SK-N-SH (cell line): ENCODE measurements at regions not wholly inside any gene's neighbourhood (a gene's known extent, or its start where the extent isn't known, plus 50 kb on each side); places are given as distances from the start of the nearest gene placed in this dataset.

Source experiments
- CTCF ChIA-PET: fragments of 300-600, 350-600 bp; formaldehyde crosslinking; extraction: SDS; loops from one replicate; lab custom pipeline; 2021; lab: Yijun Ruan, JAX
- POLR2A ChIA-PET: fragments of 350-600 bp; sonication (Branson Sonifier 250); formaldehyde crosslinking; extraction: SDS; loops from one replicate; lab custom pipeline; 2020; ENCODE audit warnings: antibody characterized with exemption, inconsistent platforms; lab: Yijun Ruan, JAX
- DNase-seq: peaks from one replicate; pipeline ENCODE4 v3.0.0; 2012
- H2AFZ ChIP-seq: fragments of 200-600 bp; sonication (generic); 2 replicates; pipeline ENCODE4 v1.8.1; 2016; ENCODE audit warnings: antibody characterized with exemption, mild to moderate bottlenecking, low read depth
- H3F3A ChIP-seq: fragments of 200-600 bp; sonication (generic); replicated peaks from 2 replicates; pipeline ENCODE3; 2016; ENCODE audit warnings: antibody characterized with exemption, mild to moderate bottlenecking; ENCODE audit not compliant: insufficient read depth
- H3K27ac ChIP-seq, 2 experiments: fragments of 200-500 bp in 1 of 2; fragments of 200-600 bp in 1 of 2; sonication (Bioruptor generic) in 1 of 2; sonication (generic), shearing (Covaris generic) in 1 of 2; 2 replicates each; pipeline versions ENCODE4 v1.5.1 to v1.6.1; 2014 to 2016; ENCODE audit warnings: low read depth in 2 of 2, inconsistent platforms in 1 of 2, low read length in 1 of 2, mild to moderate bottlenecking in 1 of 2, mixed read lengths in 1 of 2
- H3K27me3 ChIP-seq: fragments of 200-600 bp; sonication (generic), shearing (Covaris generic); 2 replicates; pipeline ENCODE4 v1.6.1; 2016; ENCODE audit warnings: mixed run types; ENCODE audit not compliant: insufficient read depth
- H3K36me3 ChIP-seq, 2 experiments: fragments of 200-500 bp in 1 of 2; fragments of 200-600 bp in 1 of 2; sonication (Bioruptor generic) in 1 of 2; sonication (generic) in 1 of 2; replicated peaks in 1 of 2; 2 replicates each; pipeline versions ENCODE3 to v1.5.1; 2014 to 2016; ENCODE audit warnings: low read length in 1 of 2, mild to moderate bottlenecking in 1 of 2; ENCODE audit not compliant: insufficient read depth in 2 of 2, control insufficient read depth in 1 of 2
- H3K4me1 ChIP-seq, 2 experiments: fragments of 200-500 bp in 1 of 2; fragments of 200-600 bp in 1 of 2; sonication (Bioruptor generic) in 1 of 2; sonication (generic), shearing (Covaris generic) in 1 of 2; 2 replicates each; pipeline versions ENCODE4 v1.5.1 to v1.6.1; 2014 to 2016; ENCODE audit warnings: low read depth in 1 of 2, low read length in 1 of 2, mixed run types in 1 of 2; ENCODE audit not compliant: insufficient read depth in 2 of 2, control insufficient read depth in 1 of 2
- H3K4me2 ChIP-seq: fragments of 200-600 bp; sonication (generic), shearing (Covaris generic); 2 replicates; pipeline ENCODE4 v1.6.1; 2017; ENCODE audit warnings: mixed run types
- H3K4me3 ChIP-seq, 2 experiments: fragments of 200-500 bp in 1 of 2; fragments of 200-600 bp in 1 of 2; sonication (Bioruptor generic) in 1 of 2; sonication (generic), shearing (Covaris generic) in 1 of 2; 2 replicates each; pipeline versions ENCODE4 v1.5.1 to v1.8.1; 2014 to 2016; ENCODE audit warnings: low read depth in 2 of 2, inconsistent platforms in 1 of 2, low read length in 1 of 2, mild to moderate bottlenecking in 1 of 2, mixed read lengths in 1 of 2, moderate library complexity in 1 of 2
- H3K79me2 ChIP-seq: fragments of 200-600 bp; sonication (generic); 2 replicates; pipeline ENCODE4 v1.8.1; 2017; ENCODE audit warnings: mild to moderate bottlenecking; ENCODE audit not compliant: insufficient read depth
- H3K9ac ChIP-seq: fragments of 200-600 bp; sonication (generic); 2 replicates; pipeline ENCODE4 v1.6.1; 2017; ENCODE audit warnings: mixed run types
- H3K9me2 ChIP-seq: fragments of 200-600 bp; sonication (generic); 2 replicates; pipeline ENCODE4 v1.6.1; 2017; ENCODE audit warnings: mixed run types
- H3K9me3 ChIP-seq: fragments of 200-600 bp; sonication (generic); 2 replicates; pipeline ENCODE4 v1.6.1; 2017; ENCODE audit warnings: mixed run types, mild to moderate bottlenecking, moderate library complexity
- H4K20me1 ChIP-seq: fragments of 200-600 bp; sonication (generic); 2 replicates; pipeline ENCODE4 v1.6.1; 2017; ENCODE audit warnings: mild to moderate bottlenecking, mixed run types; ENCODE audit not compliant: insufficient read depth
- CHD2 ChIP-seq: fragments of 150-350 bp; IDR thresholded peaks from 2 replicates; pipeline ENCODE4 v1.6.1; 2018; ENCODE audit warnings: low read length; ENCODE audit not compliant: partially characterized antibody
- ELF1 ChIP-seq: IDR thresholded peaks from 2 replicates; pipeline ENCODE4 v1.4.0; 2012
- JUND ChIP-seq: IDR thresholded peaks from 2 replicates; pipeline ENCODE4 v1.4.0; 2012
- NRF1 ChIP-seq: IDR thresholded peaks from 2 replicates; pipeline ENCODE4 v1.6.1; 2012; ENCODE audit warnings: low read depth, mild to moderate bottlenecking, low read length
- TAF1 ChIP-seq: IDR thresholded peaks from 2 replicates; pipeline ENCODE4 v1.6.1; 2012; ENCODE audit warnings: low read depth, mild to moderate bottlenecking, low read length, moderate library complexity, borderline replicate concordance
- TCF12 ChIP-seq: IDR thresholded peaks from 2 replicates; pipeline ENCODE4 v1.4.0; 2012
- WGBS: methylation state at CpG from one replicate; pipeline ENCODE4 v1.1.6; 2017; ENCODE audit warnings: low lambda C conversion rate; 5-methylcytosine and 5-hydroxymethylcytosine counted together
- TF ChIP-seq, protein P1 (sequence below): IDR thresholded peaks from 2 replicates; pipeline ENCODE4 v1.6.1; 2012; ENCODE audit warnings: mild to moderate bottlenecking, low read depth, low read length, moderate library complexity
- TF ChIP-seq, protein P2 (sequence below): IDR thresholded peaks from 2 replicates; pipeline ENCODE4 v1.4.0; 2012; ENCODE audit warnings: low read depth, borderline replicate concordance
- TF ChIP-seq, protein P3 (sequence below): fragments of 150-350 bp; IDR thresholded peaks from 2 replicates; pipeline ENCODE4 v1.6.1; 2016; ENCODE audit warnings: mild to moderate bottlenecking, low read depth, low read length
- TF ChIP-seq, protein P4 (sequence below): fragments of 150-350 bp; IDR thresholded peaks from 2 replicates; pipeline ENCODE4 v1.6.1; 2017; ENCODE audit warnings: antibody characterized with exemption, low read length, low read depth, borderline replicate concordance
- TF ChIP-seq, protein P5 (sequence below): IDR thresholded peaks from 2 replicates; pipeline ENCODE4; 2012

DNA sequence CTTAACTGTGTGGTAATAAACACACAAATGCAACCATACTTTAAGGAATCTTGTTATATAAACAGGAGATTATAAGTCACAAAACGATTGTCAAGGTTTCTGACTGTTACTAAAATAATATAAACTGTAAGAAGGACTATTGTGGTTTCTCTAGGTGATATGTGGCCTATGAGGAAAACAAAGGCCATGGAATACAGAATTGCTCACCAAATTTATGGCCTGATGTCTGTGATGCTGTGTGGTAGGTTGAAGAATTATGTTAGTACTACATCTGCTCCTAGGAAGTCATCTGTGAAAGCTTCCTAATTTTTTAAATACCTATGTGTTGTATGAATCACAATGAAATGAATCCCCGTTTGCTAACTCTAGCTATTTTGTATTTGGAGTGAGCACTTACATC lies 875.4 kb upstream of the MAP3K7 start (continued):
- TF ChIP-seq, protein P1, sequence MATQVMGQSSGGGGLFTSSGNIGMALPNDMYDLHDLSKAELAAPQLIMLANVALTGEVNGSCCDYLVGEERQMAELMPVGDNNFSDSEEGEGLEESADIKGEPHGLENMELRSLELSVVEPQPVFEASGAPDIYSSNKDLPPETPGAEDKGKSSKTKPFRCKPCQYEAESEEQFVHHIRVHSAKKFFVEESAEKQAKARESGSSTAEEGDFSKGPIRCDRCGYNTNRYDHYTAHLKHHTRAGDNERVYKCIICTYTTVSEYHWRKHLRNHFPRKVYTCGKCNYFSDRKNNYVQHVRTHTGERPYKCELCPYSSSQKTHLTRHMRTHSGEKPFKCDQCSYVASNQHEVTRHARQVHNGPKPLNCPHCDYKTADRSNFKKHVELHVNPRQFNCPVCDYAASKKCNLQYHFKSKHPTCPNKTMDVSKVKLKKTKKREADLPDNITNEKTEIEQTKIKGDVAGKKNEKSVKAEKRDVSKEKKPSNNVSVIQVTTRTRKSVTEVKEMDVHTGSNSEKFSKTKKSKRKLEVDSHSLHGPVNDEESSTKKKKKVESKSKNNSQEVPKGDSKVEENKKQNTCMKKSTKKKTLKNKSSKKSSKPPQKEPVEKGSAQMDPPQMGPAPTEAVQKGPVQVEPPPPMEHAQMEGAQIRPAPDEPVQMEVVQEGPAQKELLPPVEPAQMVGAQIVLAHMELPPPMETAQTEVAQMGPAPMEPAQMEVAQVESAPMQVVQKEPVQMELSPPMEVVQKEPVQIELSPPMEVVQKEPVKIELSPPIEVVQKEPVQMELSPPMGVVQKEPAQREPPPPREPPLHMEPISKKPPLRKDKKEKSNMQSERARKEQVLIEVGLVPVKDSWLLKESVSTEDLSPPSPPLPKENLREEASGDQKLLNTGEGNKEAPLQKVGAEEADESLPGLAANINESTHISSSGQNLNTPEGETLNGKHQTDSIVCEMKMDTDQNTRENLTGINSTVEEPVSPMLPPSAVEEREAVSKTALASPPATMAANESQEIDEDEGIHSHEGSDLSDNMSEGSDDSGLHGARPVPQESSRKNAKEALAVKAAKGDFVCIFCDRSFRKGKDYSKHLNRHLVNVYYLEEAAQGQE = no peak
- TF ChIP-seq, all 33 proteins: peak for 0

DNA sequence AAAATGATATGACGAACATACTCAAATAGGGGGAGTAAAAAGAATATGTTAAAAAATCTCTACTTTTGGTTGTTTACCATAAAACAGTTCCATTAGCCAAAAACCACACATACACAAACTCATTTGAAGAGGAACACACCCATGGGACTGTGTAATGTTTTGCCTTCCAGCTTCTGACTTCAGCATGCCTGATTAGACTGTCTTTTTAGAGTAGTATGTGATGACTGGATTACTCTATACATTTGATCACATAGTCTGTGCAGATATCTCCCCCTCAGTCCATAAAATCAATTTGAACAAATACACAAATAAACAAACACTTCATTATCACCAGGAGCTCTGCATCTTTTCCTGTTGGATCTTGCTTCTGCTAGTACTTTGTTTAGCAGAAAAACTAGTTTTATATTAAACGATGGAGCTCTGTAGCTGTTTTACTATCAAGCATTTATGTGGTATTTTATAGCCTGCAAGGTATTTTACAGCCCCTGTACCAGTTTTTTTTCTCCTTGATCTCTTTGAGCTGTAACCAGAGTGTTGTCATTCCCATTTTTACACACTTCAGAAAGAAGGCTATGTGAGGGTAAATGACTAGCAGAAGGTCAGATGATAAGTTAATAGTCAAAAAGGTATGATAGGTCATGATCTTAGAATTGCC lies 866.5 kb upstream of the MAP3K7 start:
- H3K27ac ChIP-seq = no peak overlapping the region
- no peak overlapping the region for H2AFZ ChIP-seq
- TF ChIP-seq, protein P2, sequence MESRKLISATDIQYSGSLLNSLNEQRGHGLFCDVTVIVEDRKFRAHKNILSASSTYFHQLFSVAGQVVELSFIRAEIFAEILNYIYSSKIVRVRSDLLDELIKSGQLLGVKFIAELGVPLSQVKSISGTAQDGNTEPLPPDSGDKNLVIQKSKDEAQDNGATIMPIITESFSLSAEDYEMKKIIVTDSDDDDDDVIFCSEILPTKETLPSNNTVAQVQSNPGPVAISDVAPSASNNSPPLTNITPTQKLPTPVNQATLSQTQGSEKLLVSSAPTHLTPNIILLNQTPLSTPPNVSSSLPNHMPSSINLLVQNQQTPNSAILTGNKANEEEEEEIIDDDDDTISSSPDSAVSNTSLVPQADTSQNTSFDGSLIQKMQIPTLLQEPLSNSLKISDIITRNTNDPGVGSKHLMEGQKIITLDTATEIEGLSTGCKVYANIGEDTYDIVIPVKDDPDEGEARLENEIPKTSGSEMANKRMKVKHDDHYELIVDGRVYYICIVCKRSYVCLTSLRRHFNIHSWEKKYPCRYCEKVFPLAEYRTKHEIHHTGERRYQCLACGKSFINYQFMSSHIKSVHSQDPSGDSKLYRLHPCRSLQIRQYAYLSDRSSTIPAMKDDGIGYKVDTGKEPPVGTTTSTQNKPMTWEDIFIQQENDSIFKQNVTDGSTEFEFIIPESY = no peak
- TF ChIP-seq TCF12 = no peak
- TF ChIP-seq, protein P3, sequence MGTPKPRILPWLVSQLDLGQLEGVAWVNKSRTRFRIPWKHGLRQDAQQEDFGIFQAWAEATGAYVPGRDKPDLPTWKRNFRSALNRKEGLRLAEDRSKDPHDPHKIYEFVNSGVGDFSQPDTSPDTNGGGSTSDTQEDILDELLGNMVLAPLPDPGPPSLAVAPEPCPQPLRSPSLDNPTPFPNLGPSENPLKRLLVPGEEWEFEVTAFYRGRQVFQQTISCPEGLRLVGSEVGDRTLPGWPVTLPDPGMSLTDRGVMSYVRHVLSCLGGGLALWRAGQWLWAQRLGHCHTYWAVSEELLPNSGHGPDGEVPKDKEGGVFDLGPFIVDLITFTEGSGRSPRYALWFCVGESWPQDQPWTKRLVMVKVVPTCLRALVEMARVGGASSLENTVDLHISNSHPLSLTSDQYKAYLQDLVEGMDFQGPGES = no peak
- TF ChIP-seq, protein P4, sequence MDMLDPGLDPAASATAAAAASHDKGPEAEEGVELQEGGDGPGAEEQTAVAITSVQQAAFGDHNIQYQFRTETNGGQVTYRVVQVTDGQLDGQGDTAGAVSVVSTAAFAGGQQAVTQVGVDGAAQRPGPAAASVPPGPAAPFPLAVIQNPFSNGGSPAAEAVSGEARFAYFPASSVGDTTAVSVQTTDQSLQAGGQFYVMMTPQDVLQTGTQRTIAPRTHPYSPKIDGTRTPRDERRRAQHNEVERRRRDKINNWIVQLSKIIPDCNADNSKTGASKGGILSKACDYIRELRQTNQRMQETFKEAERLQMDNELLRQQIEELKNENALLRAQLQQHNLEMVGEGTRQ = no peak
- TF ChIP-seq JUND = no peak
- no peak for TF ChIP-seq TAF1
- no peak for TF ChIP-seq NRF1
- TF ChIP-seq ELF1 = no peak
- TF ChIP-seq, protein P5, sequence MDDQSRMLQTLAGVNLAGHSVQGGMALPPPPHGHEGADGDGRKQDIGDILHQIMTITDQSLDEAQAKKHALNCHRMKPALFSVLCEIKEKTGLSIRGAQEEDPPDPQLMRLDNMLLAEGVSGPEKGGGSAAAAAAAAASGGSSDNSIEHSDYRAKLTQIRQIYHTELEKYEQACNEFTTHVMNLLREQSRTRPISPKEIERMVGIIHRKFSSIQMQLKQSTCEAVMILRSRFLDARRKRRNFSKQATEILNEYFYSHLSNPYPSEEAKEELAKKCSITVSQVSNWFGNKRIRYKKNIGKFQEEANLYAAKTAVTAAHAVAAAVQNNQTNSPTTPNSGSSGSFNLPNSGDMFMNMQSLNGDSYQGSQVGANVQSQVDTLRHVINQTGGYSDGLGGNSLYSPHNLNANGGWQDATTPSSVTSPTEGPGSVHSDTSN = no peak
- TF ChIP-seq CHD2 = no peak
- no peaks in the 10 kb centered on the region for H3K36me3 ChIP-seq
- no peaks in the 10 kb centered on the region for H3F3A ChIP-seq
- H3K27me3 ChIP-seq = no peaks in the 10 kb centered on the region
- no peak overlapping the region for H3K4me2 ChIP-seq
- H4K20me1 ChIP-seq = no peaks in the 10 kb centered on the region
- H3K9me2 ChIP-seq = no peaks in the 10 kb centered on the region
- WGBS = 5% methylated on average over 2 of the region's 2 CpGs
- no peak overlapping the region for H3K9ac ChIP-seq
- H3K4me1 ChIP-seq = no peaks in the 10 kb centered on the region
- DNase-seq = no peak
- H3K4me3 ChIP-seq = no peak overlapping the region
- H3K9me3 ChIP-seq = no peaks in the 10 kb centered on the region
- POLR2A ChIA-PET = no interaction called here
- CTCF ChIA-PET = no interaction called here
- no peaks in the 10 kb centered on the region for H3K79me2 ChIP-seq
